Gastroesophageal sphincter (tissue), 4 donors: ENCODE measurements at regions not wholly inside any gene's neighbourhood (a gene's known extent, or its start where the extent isn't known, plus 50 kb on each side); places are given as distances from the start of the nearest gene placed in this dataset.
"Not testable (repeated sequence)": the region's sequence is repeated elsewhere in the genome, so short reads cannot be mapped to it uniquely, and the experiment has no call there.

ENCODE experiments used
- ATAC-seq: fragments of 150-250 bp; one replicate; pipeline ENCODE4 v1.9.1; 2016; ENCODE audit warnings: mild to moderate bottlenecking, moderate library complexity
- H3K27ac ChIP-seq, 4 donors: fragments of 200-600 bp; sonication (generic) in 3 of 4; 1 replicate in 3 of 4; 2 replicates in 1 of 4; pipeline ENCODE4 v1.5.1; 2016 to 2019
- H3K27me3 ChIP-seq: fragments of 200-600 bp; sonication (generic); one replicate; pipeline ENCODE4 v1.5.1; 2019
- H3K36me3 ChIP-seq, 2 donors: fragments of 200-600 bp; sonication (generic); one replicate each; pipeline ENCODE4 v1.5.1; 2019; ENCODE audit warnings: control low read depth in 1 of 2
- H3K4me1 ChIP-seq, 3 donors: fragments of 200-600 bp; sonication (generic); 1 replicate in 2 of 3; 2 replicates in 1 of 3; pipeline ENCODE4 v1.5.1; 2016 to 2019; ENCODE audit warnings: control low read depth in 2 of 3
- H3K4me3 ChIP-seq, 2 donors: fragments of 200-600 bp; sonication (generic); one replicate each; pipeline ENCODE4 v1.5.1; 2019; ENCODE audit warnings: mild to moderate bottlenecking in 1 of 2, moderate library complexity in 1 of 2
- H3K9me3 ChIP-seq, 3 donors: fragments of 200-600 bp; sonication (generic); one replicate each; pipeline ENCODE4 v1.5.1; 2017 to 2019; ENCODE audit warnings: control low read depth in 2 of 3
- CTCF ChIP-seq, 4 experiments: fragments of 200-600 bp in 2 of 4; fragments of 450-650 bp in 2 of 4; sonication (generic) in 1 of 4; IDR thresholded peaks; one replicate each; pipeline ENCODE4 v1.5.1; 2017 to 2019; ENCODE audit warnings: antibody characterized with exemption in 4 of 4, mild to moderate bottlenecking in 2 of 4, moderate library complexity in 2 of 4
- EP300 ChIP-seq: sonication (generic); formaldehyde crosslinking; IDR thresholded peaks from one replicate; pipeline ENCODE4 v1.6.1; 2017; ENCODE audit warnings: antibody characterized with exemption, mild to moderate bottlenecking
- POLR2A ChIP-seq, 2 donors: fragments of 450-650 bp; IDR thresholded peaks; one replicate each; pipeline ENCODE4 v1.6.1; 2017; ENCODE audit warnings: antibody characterized with exemption in 2 of 2, mild to moderate bottlenecking in 2 of 2, moderate library complexity in 1 of 2
- POLR2AphosphoS5 ChIP-seq: sonication (generic); formaldehyde crosslinking; IDR thresholded peaks from one replicate; pipeline ENCODE4 v1.6.1; 2017; ENCODE audit warnings: antibody characterized with exemption
- WGBS, 2 donors: methylation state at CpG; one replicate each; pipeline ENCODE4 v1.1.5; 2018; ENCODE audit warnings: low coverage in 1 of 2; 5-methylcytosine and 5-hydroxymethylcytosine counted together

GRCh38 chr2:12490641-12491040 lies 226.1 kb upstream of the TRIB2 start:
- ATAC-seq, result no peak
- Histone ChIP-seq H3K27ac (no peak overlapping the region), H3K9me3 (no peaks in the 10 kb centered on the region), H3K4me1 (peaks cover 0 to 18% (median 0%) of the 10 kb centered on the region in 3 donors), H3K27me3 (no peaks in the 10 kb centered on the region), H3K36me3 (no peaks in the 10 kb centered on the region), H3K4me3 (no peak overlapping the region)
- TF ChIP-seq CTCF (IDR thresholded peaks at IDR 0.05) (no peak), EP300 (no peak), POLR2A (IDR thresholded peaks at IDR 0.05) (no peak), POLR2AphosphoS5 (no peak)
- WGBS, 2 donors, result 67 to 93% methylated on average over 1 to 3 of the region's 4 CpGs

GRCh38 chr2:12492360-12492759 lies 224.4 kb upstream of the TRIB2 start:
- not testable (repeated sequence) for H3K36me3 ChIP-seq, H3K27ac ChIP-seq, H3K27me3 ChIP-seq, H3K9me3 ChIP-seq, ATAC-seq, H3K4me3 ChIP-seq, H3K4me1 ChIP-seq
- no CpG with 5 or more reads among the region's 3 CpGs for WGBS, 2 donors

GRCh38 chr2:12493031-12493513 lies 223.7 kb upstream of the TRIB2 start:
- Histone ChIP-seq H3K27me3 (no peaks in the 10 kb centered on the region), H3K4me3 (no peak overlapping the region), H3K36me3 (no peaks in the 10 kb centered on the region), H3K27ac (no peak overlapping the region), H3K9me3 (no peaks in the 10 kb centered on the region), H3K4me1 (no peaks in the 10 kb centered on the region)
- TF ChIP-seq EP300, result no peak
- TF ChIP-seq POLR2AphosphoS5, result no peak
- no peak for TF ChIP-seq CTCF (IDR thresholded peaks at IDR 0.05)
- TF ChIP-seq POLR2A (IDR thresholded peaks at IDR 0.05), result no peak
- 46 to 52% methylated on average over 4 to 8 of the region's 9 CpGs for WGBS, 2 donors
- ATAC-seq, result peak; percentile 71

- Histone ChIP-seq H3K9me3 (no peaks in the 10 kb centered on the region), H3K36me3 (no peaks in the 10 kb centered on the region), H3K4me3 (no peak overlapping the region), H3K27me3 (no peaks in the 10 kb centered on the region), H3K4me1 (no peaks in the 10 kb centered on the region), H3K27ac (no peak overlapping the region)
- no peak for ATAC-seq
- TF ChIP-seq CTCF (IDR thresholded peaks at IDR 0.05) (no peak), POLR2A (IDR thresholded peaks at IDR 0.05) (no peak), EP300 (no peak), POLR2AphosphoS5 (no peak)
- 83 to 85% methylated on average over 7 of the region's 7 CpGs for WGBS, 2 donors
Observed at GRCh38 chr2:12495247-12495868, 221.4 kb upstream of the TRIB2 start.

- TF ChIP-seq EP300 (no peak), CTCF (IDR thresholded peaks at IDR 0.05) (no peak), POLR2AphosphoS5 (no peak), POLR2A (IDR thresholded peaks at IDR 0.05) (no peak)
- WGBS, 2 donors, result 86 to 89% methylated on average over 3 of the region's 3 CpGs
- ATAC-seq, result no peak
Observed at GRCh38 chr2:12498286-12498685, 218.4 kb upstream of the TRIB2 start.

More at GRCh38 chr2:12498286-12498685, 218.4 kb upstream of the TRIB2 start:
- Histone ChIP-seq H3K27ac (no peak overlapping the region), H3K9me3 (no peaks in the 10 kb centered on the region), H3K4me3 (no peak overlapping the region), H3K36me3 (no peaks in the 10 kb centered on the region), H3K27me3 (no peaks in the 10 kb centered on the region), H3K4me1 (no peaks in the 10 kb centered on the region)
